ENCODE measurements at regions not wholly inside any gene's neighbourhood (a gene's known extent, or its start where the extent isn't known, plus 50 kb on each side); places are given as distances from the start of the nearest gene placed in this dataset.

GRCh38 chr12:84637926-84638325 lies 274.7 kb downstream of the SLC6A15 start:
- TF ChIP-seq, protein P1, sequence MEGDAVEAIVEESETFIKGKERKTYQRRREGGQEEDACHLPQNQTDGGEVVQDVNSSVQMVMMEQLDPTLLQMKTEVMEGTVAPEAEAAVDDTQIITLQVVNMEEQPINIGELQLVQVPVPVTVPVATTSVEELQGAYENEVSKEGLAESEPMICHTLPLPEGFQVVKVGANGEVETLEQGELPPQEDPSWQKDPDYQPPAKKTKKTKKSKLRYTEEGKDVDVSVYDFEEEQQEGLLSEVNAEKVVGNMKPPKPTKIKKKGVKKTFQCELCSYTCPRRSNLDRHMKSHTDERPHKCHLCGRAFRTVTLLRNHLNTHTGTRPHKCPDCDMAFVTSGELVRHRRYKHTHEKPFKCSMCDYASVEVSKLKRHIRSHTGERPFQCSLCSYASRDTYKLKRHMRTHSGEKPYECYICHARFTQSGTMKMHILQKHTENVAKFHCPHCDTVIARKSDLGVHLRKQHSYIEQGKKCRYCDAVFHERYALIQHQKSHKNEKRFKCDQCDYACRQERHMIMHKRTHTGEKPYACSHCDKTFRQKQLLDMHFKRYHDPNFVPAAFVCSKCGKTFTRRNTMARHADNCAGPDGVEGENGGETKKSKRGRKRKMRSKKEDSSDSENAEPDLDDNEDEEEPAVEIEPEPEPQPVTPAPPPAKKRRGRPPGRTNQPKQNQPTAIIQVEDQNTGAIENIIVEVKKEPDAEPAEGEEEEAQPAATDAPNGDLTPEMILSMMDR (IDR thresholded peaks at IDR 0.05): no peak
- TF ChIP-seq POLR2A (IDR thresholded peaks at IDR 0.05) (no peak), EP300 (IDR thresholded peaks at IDR 0.05) (no peak), POLR2AphosphoS5 (IDR thresholded peaks at IDR 0.05) (no peak)
